Mesodermal cell (in vitro differentiated cells): ENCODE measurements at regions not wholly inside any gene's neighbourhood (a gene's known extent, or its start where the extent isn't known, plus 50 kb on each side); places are given as distances from the start of the nearest gene placed in this dataset.

Experiments
- H3K27ac ChIP-seq: 2 replicates; pipeline ENCODE4 v1.7.0; 2013; ENCODE audit warnings: mild to moderate bottlenecking, low read depth, low read length, moderate library complexity; ENCODE audit not compliant: severe bottlenecking
- H3K36me3 ChIP-seq: 2 replicates; pipeline ENCODE4 v1.7.1; 2013; ENCODE audit warnings: mild to moderate bottlenecking, low read length, moderate library complexity; ENCODE audit not compliant: control insufficient read depth, insufficient read depth
- H3K4me1 ChIP-seq: one replicate; pipeline ENCODE4 v1.7.1; 2013; ENCODE audit warnings: mild to moderate bottlenecking, low read length; ENCODE audit not compliant: insufficient read depth, control insufficient read depth, poor library complexity, severe bottlenecking
- H3K4me3 ChIP-seq: 2 replicates; pipeline ENCODE4 v1.7.0; 2013; ENCODE audit warnings: low read length, control low read depth, mild to moderate bottlenecking; ENCODE audit not compliant: insufficient read depth, poor library complexity, severe bottlenecking; ENCODE audit errors: extremely low read depth
- H3K9me3 ChIP-seq: 2 replicates; pipeline ENCODE4 v1.7.1; 2013; ENCODE audit warnings: mild to moderate bottlenecking, low read length, moderate library complexity; ENCODE audit not compliant: control insufficient read depth
- WGBS, 2 experiments: methylation state at CpG; one replicate each; pipeline ENCODE4 v1.1.5; 2013; ENCODE audit warnings: missing lambda C conversion rate in 2 of 2; ENCODE audit not compliant: insufficient coverage in 2 of 2; 5-methylcytosine and 5-hydroxymethylcytosine counted together

DNA sequence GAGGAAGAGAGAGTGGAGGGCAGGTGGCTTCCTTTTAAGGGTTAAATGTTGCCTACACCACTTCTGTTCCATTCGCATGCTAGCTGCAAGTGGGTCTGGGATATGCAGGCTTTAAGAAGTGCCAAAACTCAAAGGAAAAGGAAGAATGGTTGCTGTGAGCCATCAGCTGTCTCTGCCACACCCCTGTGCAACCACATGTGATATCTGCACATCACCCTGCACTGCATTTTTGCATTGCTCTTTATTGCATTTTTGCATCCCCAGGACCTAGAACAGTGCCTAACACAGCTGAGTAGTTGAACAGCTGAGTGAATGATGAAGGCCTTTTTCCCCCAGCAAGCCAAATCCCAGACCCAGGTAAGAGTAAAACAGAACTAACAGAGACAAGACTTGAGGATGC, 136.1 kb downstream of the ZIC5 start:
- no peak overlapping the region for H3K4me3 ChIP-seq
- WGBS, 2 experiments = 88 to 100% methylated on average over 1 of the region's 1 CpG

DNA sequence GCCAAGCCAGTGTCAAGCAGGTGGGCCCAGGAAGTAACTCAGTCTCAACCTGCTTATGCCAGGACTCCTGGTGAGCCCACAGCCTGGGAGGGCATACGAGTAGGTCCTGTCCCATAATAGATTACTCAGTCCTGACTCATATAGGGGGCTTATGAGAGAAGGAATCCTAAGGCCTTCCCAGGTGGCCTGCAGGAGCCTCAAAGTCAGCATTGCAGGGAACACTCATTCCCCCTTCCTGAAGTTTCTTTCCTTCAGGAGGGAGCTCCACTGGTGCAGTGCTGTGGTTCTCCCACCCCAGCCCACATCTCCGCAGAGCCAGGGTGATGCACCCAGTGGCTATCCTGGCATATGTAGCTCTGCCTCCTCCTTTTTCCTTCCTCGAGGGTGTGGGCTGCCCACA, 137.3 kb downstream of the ZIC5 start:
- no peaks in the 10 kb centered on the region for H3K4me1 ChIP-seq
- 89 to 94% methylated on average over 2 of the region's 3 CpGs for WGBS, 2 experiments
- no peak overlapping the region for H3K27ac ChIP-seq
- no peaks in the 10 kb centered on the region for H3K9me3 ChIP-seq
- no peaks in the 10 kb centered on the region for H3K36me3 ChIP-seq
- H3K4me3 ChIP-seq = no peak overlapping the region

More for the DNA sequence above, 136.1 kb downstream of the ZIC5 start:
- Histone ChIP-seq H3K36me3 (no peaks in the 10 kb centered on the region), H3K9me3 (no peaks in the 10 kb centered on the region), H3K4me1 (no peaks in the 10 kb centered on the region), H3K27ac (no peak overlapping the region)

- H3K27ac ChIP-seq = no peak overlapping the region
- H3K36me3 ChIP-seq = no peaks in the 10 kb centered on the region
- H3K4me3 ChIP-seq = no peak overlapping the region
- WGBS, 2 experiments = 100% methylated on average over 1 of the region's 1 CpG; no CpG with 5 or more reads in 1 of the 2 experiments
- H3K9me3 ChIP-seq = no peaks in the 10 kb centered on the region
- H3K4me1 ChIP-seq = no peaks in the 10 kb centered on the region
Observed at GRCh38 chr13:99832347-99832746, 139.2 kb downstream of the ZIC5 start.

DNA sequence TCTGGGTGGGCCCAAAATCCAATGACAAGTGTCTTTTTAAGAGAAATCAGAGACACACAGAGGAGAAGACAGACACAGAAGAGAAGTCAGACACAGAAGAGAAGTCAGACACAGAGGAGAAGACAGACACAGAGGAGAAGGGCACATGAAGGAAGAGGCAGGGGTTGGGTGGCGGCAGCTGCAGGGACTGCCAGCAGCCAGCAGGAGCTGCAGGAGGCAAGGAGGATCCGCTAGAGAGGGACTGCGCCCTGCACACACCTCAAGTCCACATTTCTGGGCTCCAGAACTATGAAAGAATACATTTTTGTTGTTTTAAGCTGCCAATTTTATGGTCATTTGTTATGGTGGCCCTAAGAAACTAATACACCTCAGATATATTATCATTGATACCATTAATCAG, 140.6 kb downstream of the ZIC5 start:
- Histone ChIP-seq H3K27ac (no peak overlapping the region), H3K36me3 (no peaks in the 10 kb centered on the region), H3K9me3 (no peaks in the 10 kb centered on the region), H3K4me3 (no peak overlapping the region), H3K4me1 (no peaks in the 10 kb centered on the region)
- WGBS, 2 experiments = 72% methylated on average over 3 of the region's 3 CpGs; no CpG with 5 or more reads in 1 of the 2 experiments

DNA sequence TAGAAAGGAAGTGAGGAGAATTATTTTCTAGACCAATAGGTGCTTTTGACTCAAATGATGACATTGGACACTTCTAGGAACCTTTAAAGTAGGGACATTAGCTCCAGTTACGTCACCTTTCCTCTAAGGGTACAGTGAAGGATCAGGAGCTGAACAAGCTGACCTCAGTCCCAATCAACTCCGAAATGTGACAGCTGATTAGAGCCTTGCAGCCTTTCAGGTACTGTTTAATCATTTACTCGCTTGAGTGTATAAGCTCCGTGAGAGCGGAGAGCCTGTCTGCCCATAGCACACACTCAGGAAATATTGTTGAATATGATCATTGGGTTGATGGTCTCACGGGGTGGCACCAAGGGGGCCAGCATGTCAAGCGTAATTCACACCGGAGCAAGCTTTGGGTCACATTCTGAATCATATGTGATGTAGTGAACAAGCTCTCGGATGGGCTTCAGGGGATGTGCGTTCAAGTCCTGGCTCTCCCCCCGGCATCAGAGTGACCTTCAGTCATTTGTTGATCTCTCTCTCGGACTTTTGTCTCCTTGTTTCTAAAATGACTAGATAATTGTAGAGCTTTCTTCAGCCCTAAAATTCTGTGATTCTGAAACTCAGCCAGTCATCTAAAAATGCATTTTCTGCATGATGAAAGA, 141.9 kb downstream of the ZIC5 start:
- Histone ChIP-seq H3K4me3 (no peak overlapping the region), H3K27ac (no peak overlapping the region), H3K9me3 (no peaks in the 10 kb centered on the region), H3K36me3 (no peaks in the 10 kb centered on the region), H3K4me1 (no peaks in the 10 kb centered on the region)
- WGBS, 2 experiments = 92 to 93% methylated on average over 11 to 12 of the region's 12 CpGs

DNA sequence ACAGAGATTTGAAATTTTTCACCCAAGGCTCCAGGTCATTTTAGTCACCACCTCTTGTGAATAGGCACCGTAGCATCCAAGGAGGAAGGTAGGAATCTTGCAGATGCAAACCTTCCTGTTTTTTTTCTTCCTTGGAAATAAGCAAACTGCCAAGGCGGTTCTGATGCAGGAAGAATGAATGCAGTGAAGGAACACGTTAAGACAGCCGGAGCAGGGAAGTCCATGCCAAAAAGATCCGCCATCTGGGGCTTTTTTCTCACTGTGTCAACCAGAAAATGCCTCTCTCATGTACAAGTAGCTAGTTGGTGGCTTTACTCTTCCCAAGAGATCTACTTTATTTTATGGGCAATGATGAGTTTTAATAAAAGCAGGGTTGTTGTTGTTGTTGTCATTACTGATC, 142.4 kb downstream of the ZIC5 start:
- no peaks in the 10 kb centered on the region for H3K9me3 ChIP-seq
- 82 to 100% methylated on average over 1 to 3 of the region's 5 CpGs for whole genome bisulfite sequencing, 2 experiments

DNA sequence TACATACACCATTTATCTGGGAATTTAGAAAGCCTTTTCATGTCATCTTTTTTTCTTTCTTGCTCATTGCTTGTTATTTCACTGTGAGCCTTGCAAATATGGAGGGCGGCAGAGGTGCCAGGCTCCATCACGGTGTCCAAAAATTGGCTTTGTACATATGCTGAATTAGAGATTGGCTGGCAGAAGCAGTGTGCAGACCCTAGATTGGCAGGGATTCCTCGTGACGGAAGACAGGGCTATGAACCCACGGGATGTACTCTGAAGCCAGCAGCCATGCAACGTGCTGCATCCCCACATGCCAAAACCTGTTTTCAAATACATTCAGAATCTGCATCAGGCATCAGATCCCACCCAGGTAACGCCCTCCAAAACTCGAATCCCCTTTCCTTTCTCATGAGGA, 142.8 kb downstream of the ZIC5 start:
- H3K4me3 ChIP-seq = no peak overlapping the region
- no peak overlapping the region for H3K27ac ChIP-seq
- H3K4me1 ChIP-seq = no peaks in the 10 kb centered on the region
- WGBS, 2 experiments = 75 to 84% methylated on average over 4 to 7 of the region's 8 CpGs
- no peaks in the 10 kb centered on the region for H3K36me3 ChIP-seq
- H3K9me3 ChIP-seq = peaks cover 1% of the 10 kb centered on the region

More for the DNA sequence above, 142.4 kb downstream of the ZIC5 start:
- Histone ChIP-seq H3K27ac (no peak overlapping the region), H3K4me1 (no peaks in the 10 kb centered on the region), H3K4me3 (no peak overlapping the region), H3K36me3 (no peaks in the 10 kb centered on the region)

- H3K4me3 ChIP-seq = no peak overlapping the region
- no peak overlapping the region for H3K27ac ChIP-seq
- H3K4me1 ChIP-seq = no peaks in the 10 kb centered on the region
- 100% methylated on average over 1 of the region's 3 CpGs; no CpG with 5 or more reads in 1 of the 2 experiments for WGBS, 2 experiments
- H3K36me3 ChIP-seq = no peaks in the 10 kb centered on the region
- H3K9me3 ChIP-seq = peaks cover 3% of the 10 kb centered on the region
Observed at GRCh38 chr13:99828123-99828522, 143.4 kb downstream of the ZIC5 start.

- Histone ChIP-seq H3K27ac (no peak overlapping the region), H3K9me3 (peaks cover 3% of the 10 kb centered on the region), H3K4me3 (no peak overlapping the region), H3K36me3 (no peaks in the 10 kb centered on the region), H3K4me1 (no peaks in the 10 kb centered on the region)
- WGBS, 2 experiments = 92 to 97% methylated on average over 5 of the region's 12 CpGs
Observed at GRCh38 chr13:99827011-99827772, 144.4 kb downstream of the ZIC5 start.

GRCh38 chr13:99823961-99824360, 147.6 kb downstream of the ZIC5 start:
- Histone ChIP-seq H3K27ac (no peak overlapping the region), H3K9me3 (peaks cover 3% of the 10 kb centered on the region), H3K4me1 (no peaks in the 10 kb centered on the region), H3K4me3 (no peak overlapping the region), H3K36me3 (no peaks in the 10 kb centered on the region)
- no CpG with 5 or more reads among the region's 2 CpGs for WGBS, 2 experiments

DNA sequence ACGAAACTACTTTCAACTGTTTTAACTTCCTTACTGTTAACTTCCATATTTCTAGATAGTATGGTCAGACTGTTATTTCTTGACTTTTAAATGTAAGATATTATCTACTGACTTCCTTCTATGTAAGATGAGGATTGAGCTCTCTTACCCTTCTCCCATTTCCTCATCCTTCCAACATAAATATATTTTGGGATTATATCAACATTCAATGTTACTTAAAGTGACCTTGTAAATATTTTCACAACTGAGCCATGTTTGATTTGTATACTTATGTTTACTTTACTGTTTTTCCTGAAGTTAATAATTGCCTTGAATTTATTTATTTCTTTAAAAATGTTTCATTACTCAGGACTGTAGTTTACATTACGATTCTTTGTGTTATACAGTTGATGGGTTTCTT, 148.7 kb downstream of the ZIC5 start:
- no CpG with 5 or more reads among the region's 2 CpGs for WGBS, 2 experiments
- H3K9me3 ChIP-seq = peaks cover 3% of the 10 kb centered on the region
- no peaks in the 10 kb centered on the region for H3K36me3 ChIP-seq
- no peaks in the 10 kb centered on the region for H3K4me1 ChIP-seq
- H3K27ac ChIP-seq = no peak overlapping the region
- H3K4me3 ChIP-seq = no peak overlapping the region
